ENCODE measurements at regions not wholly inside any gene's neighbourhood (a gene's known extent, or its start where the extent isn't known, plus 50 kb on each side); places are given as distances from the start of the nearest gene placed in this dataset.

DNA sequence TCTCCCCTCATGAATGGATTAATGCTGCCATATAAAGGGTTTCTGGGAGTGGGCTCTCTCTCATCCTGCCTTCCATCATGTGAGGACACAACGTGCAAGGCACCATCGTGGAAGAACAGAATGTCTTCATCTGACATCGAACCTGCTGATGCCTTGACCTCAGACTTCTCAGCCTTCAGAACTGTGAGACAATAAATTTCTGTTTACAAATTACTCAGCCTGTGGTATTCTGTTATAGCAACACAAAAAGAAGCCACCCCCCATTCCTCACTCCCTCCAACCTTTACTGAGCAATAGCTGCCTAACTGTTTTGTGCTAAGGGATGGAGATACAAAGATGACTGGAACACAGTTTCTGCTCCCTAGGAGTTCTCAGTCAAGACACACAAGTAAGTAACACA, 106.1 kb upstream of the PLET1 start:
- H3K4me3 ChIP-seq = no peak overlapping the region
- DNase-seq (no peak), ATAC-seq (no peak)
- no peaks in the 10 kb centered on the region for H3K4me1 ChIP-seq
- H3K27me3 ChIP-seq (ENCODE audit: low read depth) = no peaks in the 10 kb centered on the region
- H3K36me3 ChIP-seq = no peaks in the 10 kb centered on the region
- no peak overlapping the region for H3K27ac ChIP-seq
- no peaks in the 10 kb centered on the region for H3K9me3 ChIP-seq
- TF ChIP-seq, protein P1, sequence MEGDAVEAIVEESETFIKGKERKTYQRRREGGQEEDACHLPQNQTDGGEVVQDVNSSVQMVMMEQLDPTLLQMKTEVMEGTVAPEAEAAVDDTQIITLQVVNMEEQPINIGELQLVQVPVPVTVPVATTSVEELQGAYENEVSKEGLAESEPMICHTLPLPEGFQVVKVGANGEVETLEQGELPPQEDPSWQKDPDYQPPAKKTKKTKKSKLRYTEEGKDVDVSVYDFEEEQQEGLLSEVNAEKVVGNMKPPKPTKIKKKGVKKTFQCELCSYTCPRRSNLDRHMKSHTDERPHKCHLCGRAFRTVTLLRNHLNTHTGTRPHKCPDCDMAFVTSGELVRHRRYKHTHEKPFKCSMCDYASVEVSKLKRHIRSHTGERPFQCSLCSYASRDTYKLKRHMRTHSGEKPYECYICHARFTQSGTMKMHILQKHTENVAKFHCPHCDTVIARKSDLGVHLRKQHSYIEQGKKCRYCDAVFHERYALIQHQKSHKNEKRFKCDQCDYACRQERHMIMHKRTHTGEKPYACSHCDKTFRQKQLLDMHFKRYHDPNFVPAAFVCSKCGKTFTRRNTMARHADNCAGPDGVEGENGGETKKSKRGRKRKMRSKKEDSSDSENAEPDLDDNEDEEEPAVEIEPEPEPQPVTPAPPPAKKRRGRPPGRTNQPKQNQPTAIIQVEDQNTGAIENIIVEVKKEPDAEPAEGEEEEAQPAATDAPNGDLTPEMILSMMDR (IDR thresholded peaks at IDR 0.05) = no peak
- intact Hi-C loops (cut with DNase I) = no loop called here

DNA sequence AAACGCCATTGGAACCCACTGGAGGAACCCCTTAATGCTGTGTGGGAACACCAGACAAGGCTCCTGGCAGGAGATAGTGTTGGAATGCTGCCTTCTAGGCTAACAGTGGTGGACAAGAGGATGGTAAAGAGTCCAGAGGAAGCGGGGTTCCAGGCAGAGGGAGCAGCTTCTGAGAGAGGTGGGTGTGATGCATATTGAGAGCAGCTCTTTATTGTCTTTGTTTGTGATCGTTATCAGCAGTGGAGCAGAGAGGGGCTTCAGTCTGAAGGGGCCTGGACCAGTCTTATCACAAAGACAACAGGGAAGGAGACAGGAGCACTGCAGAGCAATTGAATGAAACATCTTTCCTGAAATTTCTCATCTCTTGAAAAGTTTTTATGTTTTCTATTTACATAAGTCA, 106.8 kb upstream of the PLET1 start:
- DNase-seq (no peak), ATAC-seq (no peak)
- Histone ChIP-seq H3K9me3 (no peaks in the 10 kb centered on the region), H3K27ac (no peak overlapping the region), H3K36me3 (no peaks in the 10 kb centered on the region), H3K4me1 (no peaks in the 10 kb centered on the region), H3K4me3 (no peak overlapping the region), H3K27me3 (ENCODE audit: low read depth) (no peaks in the 10 kb centered on the region)
- TF ChIP-seq, protein P1 (IDR thresholded peaks at IDR 0.05) = no peak
- intact Hi-C loops (cut with DNase I) = no loop called here

DNA sequence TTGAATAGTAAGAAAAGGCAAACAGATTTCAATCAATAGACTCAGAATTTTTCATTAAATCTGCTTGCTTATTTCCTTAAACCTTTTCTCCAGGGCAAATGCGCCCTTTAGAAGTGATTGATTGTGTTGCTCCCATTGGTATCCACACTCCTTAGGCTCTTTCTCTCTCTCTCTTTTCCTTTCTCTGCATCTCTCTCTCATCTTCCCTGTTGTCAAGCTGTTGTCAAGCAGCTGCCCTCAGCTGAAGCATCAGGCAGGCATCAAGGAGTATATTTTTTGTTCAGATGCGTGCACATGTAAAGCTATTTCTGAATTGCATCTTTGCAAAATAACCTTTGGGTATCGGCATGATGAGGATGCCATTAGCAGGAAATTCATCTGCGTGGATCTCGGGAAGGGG, 107.2 kb upstream of the PLET1 start:
- H3K36me3 ChIP-seq = no peaks in the 10 kb centered on the region
- no peak for ATAC-seq
- no peaks in the 10 kb centered on the region for H3K27me3 ChIP-seq (ENCODE audit: low read depth)
- H3K27ac ChIP-seq = no peak overlapping the region
- TF ChIP-seq, protein P1 (IDR thresholded peaks at IDR 0.05) = no peak
- no peaks in the 10 kb centered on the region for H3K4me1 ChIP-seq
- H3K4me3 ChIP-seq = no peak overlapping the region
- intact Hi-C loops (cut with DNase I) = no loop called here
- no peak for DNase-seq
- H3K9me3 ChIP-seq = no peaks in the 10 kb centered on the region

DNA sequence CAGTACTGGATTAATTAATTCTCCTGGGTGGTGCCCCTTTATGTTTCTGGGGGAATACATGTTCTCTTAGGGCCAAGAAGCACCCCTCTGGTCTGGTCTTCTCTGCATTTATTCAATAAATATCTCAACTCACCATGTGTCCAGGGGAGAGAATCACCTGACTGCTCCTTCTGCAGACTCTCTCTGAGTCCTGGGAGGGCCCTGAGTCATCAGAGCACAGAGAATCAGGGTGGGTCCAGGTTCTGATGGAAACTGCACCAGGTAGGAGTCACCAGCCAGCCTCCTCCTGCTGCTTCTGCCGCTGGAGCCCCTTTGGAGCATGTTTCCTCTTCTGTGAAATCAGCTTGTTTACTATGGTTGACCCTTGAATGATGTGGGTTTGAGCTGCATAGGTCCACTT, 107.7 kb upstream of the PLET1 start:
- Histone ChIP-seq H3K27me3 (ENCODE audit: low read depth) (no peaks in the 10 kb centered on the region), H3K36me3 (no peaks in the 10 kb centered on the region), H3K4me3 (no peak overlapping the region), H3K4me1 (no peaks in the 10 kb centered on the region), H3K9me3 (no peaks in the 10 kb centered on the region), H3K27ac (no peak overlapping the region)
- no peak for DNase-seq
- intact Hi-C loops (cut with DNase I) = no loop called here
- ATAC-seq = no peak
- TF ChIP-seq, protein P1 (IDR thresholded peaks at IDR 0.05) = no peak

DNA sequence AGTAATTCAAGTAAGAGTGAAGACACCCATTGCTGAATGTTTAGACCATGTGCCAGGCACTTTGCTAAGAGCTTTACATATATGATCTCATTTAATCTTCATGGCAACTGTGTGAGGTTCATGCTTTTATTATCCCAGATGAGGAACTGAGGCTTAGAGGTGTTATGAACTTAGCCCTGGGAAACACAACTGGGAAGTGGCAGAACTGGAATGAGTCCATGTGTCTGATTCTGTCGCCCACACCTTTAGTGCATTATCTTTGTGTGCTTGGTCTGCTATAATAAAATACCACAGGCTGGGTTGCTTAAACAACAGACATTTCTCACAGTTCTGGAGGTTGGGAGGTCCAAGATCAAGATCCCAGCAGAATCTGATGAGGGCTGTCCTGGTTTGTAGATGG, 108.7 kb upstream of the PLET1 start:
- Histone ChIP-seq H3K27ac (no peak overlapping the region), H3K27me3 (ENCODE audit: low read depth) (no peaks in the 10 kb centered on the region), H3K9me3 (no peaks in the 10 kb centered on the region), H3K4me1 (no peaks in the 10 kb centered on the region), H3K4me3 (no peak overlapping the region), H3K36me3 (no peaks in the 10 kb centered on the region)
- ATAC-seq (no peak), DNase-seq (no peak)
- TF ChIP-seq, protein P1 (IDR thresholded peaks at IDR 0.05) = no peak
- intact Hi-C loops (cut with DNase I) = no loop called here

DNA sequence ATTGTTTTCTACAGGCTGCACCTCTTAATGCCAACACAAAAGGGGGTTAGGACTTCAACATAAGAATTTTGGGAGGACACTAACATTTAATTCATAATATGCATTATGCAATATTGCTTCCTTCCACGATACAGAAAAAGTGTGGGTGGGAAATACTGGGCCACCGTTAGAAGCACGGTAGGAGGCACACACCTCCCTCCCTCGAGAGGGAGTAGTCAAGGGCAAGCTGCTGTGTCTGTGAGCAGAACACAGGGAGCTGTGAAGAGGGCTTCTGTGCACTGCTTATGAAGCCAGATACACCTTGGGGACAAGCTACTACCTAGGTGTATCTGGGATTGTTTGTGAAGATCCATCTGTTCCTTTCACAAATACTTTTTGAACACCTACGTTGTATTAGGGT, 109.3 kb upstream of the PLET1 start:
- no peaks in the 10 kb centered on the region for H3K27me3 ChIP-seq (ENCODE audit: low read depth)
- no peak overlapping the region for H3K4me3 ChIP-seq
- H3K27ac ChIP-seq = no peak overlapping the region
- H3K4me1 ChIP-seq = no peaks in the 10 kb centered on the region
- no peaks in the 10 kb centered on the region for H3K36me3 ChIP-seq
- intact Hi-C loops (cut with DNase I) = no loop called here
- TF ChIP-seq, protein P1 (IDR thresholded peaks at IDR 0.05) = no peak
- H3K9me3 ChIP-seq = no peaks in the 10 kb centered on the region
- ATAC-seq = no peak
- no peak for DNase-seq

All from lower lobe of right lung (tissue), 2 donors.